ENCODE measurements at regions not wholly inside any gene's neighbourhood (a gene's known extent, or its start where the extent isn't known, plus 50 kb on each side); places are given as distances from the start of the nearest gene placed in this dataset.

- TF ChIP-seq, protein P1, sequence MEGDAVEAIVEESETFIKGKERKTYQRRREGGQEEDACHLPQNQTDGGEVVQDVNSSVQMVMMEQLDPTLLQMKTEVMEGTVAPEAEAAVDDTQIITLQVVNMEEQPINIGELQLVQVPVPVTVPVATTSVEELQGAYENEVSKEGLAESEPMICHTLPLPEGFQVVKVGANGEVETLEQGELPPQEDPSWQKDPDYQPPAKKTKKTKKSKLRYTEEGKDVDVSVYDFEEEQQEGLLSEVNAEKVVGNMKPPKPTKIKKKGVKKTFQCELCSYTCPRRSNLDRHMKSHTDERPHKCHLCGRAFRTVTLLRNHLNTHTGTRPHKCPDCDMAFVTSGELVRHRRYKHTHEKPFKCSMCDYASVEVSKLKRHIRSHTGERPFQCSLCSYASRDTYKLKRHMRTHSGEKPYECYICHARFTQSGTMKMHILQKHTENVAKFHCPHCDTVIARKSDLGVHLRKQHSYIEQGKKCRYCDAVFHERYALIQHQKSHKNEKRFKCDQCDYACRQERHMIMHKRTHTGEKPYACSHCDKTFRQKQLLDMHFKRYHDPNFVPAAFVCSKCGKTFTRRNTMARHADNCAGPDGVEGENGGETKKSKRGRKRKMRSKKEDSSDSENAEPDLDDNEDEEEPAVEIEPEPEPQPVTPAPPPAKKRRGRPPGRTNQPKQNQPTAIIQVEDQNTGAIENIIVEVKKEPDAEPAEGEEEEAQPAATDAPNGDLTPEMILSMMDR (IDR thresholded peaks at IDR 0.05), result no peak
- no peak for TF ChIP-seq POLR2A (IDR thresholded peaks at IDR 0.05; ENCODE audit: low read depth)
These were observed 600.9 kb downstream of the PLCL1 start for GRCh38 chr2:198405311-198405710.

All from esophagus muscularis mucosa (tissue), 3 donors.